Upper lobe of left lung (tissue), 6 donors: ENCODE measurements at regions not wholly inside any gene's neighbourhood (a gene's known extent, or its start where the extent isn't known, plus 50 kb on each side); places are given as distances from the start of the nearest gene placed in this dataset.
"Not testable (repeated sequence)": the region's sequence is repeated elsewhere in the genome, so short reads cannot be mapped to it uniquely, and the experiment has no call there.

Experiments
- ATAC-seq, 2 donors: fragments of 200-7000 bp; cut with Tn5 transposase; one replicate each; pipeline ENCODE4 v1.9.1; 2022; ENCODE audit warnings: mild to moderate bottlenecking in 2 of 2, moderate library complexity in 2 of 2; ENCODE audit not compliant: low FRiP score in 2 of 2
- DNase-seq, 2 donors: peaks; one replicate each; pipeline ENCODE4 v3.0.0-alpha.2; 2019 to 2020
- H3K27ac ChIP-seq, 4 donors: fragments of 200-600 bp; sonication (generic); one replicate each; pipeline ENCODE4 v1.5.1; 2016 to 2019
- H3K27me3 ChIP-seq, 4 donors: fragments of 200-600 bp; sonication (generic); one replicate each; pipeline ENCODE4 v1.5.1; 2017 to 2019
- H3K36me3 ChIP-seq, 4 donors: fragments of 200-600 bp; sonication (generic); one replicate each; pipeline ENCODE4 v1.5.1; 2016 to 2019
- H3K4me1 ChIP-seq, 4 donors: fragments of 200-600 bp; sonication (generic); one replicate each; pipeline ENCODE4 v1.5.1; 2018 to 2019
- H3K4me3 ChIP-seq, 4 donors: fragments of 200-600 bp; sonication (generic); one replicate each; pipeline ENCODE4 v1.5.1; 2017 to 2019; ENCODE audit warnings: mild to moderate bottlenecking in 2 of 4, moderate library complexity in 1 of 4
- H3K9me3 ChIP-seq, 4 donors: fragments of 200-600 bp; sonication (generic); one replicate each; pipeline ENCODE4 v1.5.1; 2018 to 2019
- CTCF ChIP-seq, 6 experiments: fragments of 450-650 bp in 4 of 6; fragments of 200-600 bp in 2 of 6; sonication (generic) in 2 of 6; IDR thresholded peaks; one replicate each; pipeline ENCODE4 v1.5.1; 2016 to 2019; ENCODE audit warnings: antibody characterized with exemption in 6 of 6
- EP300 ChIP-seq, 4 donors: sonication (generic); formaldehyde crosslinking; IDR thresholded peaks; one replicate each; pipeline ENCODE4 v1.5.1; 2017; ENCODE audit warnings: antibody characterized with exemption in 4 of 4, control low read depth in 2 of 4
- POLR2A ChIP-seq, 4 donors: fragments of 450-650 bp; IDR thresholded peaks; one replicate each; pipeline ENCODE4 v1.5.1; 2016 to 2017; ENCODE audit warnings: antibody characterized with exemption in 4 of 4, mild to moderate bottlenecking in 2 of 4
- POLR2AphosphoS5 ChIP-seq, 2 donors: sonication (generic); formaldehyde crosslinking; IDR thresholded peaks; one replicate each; pipeline ENCODE4 v1.5.1; 2017; ENCODE audit warnings: antibody characterized with exemption in 2 of 2
- WGBS, 2 donors: methylation state at CpG; one replicate each; pipeline ENCODE4 v1.1.5; 2017 to 2018; 5-methylcytosine and 5-hydroxymethylcytosine counted together
- donor health status: DM: no; HTN: no; CAD: no; lungs with moderate emphysema.
- donor health status: DM: no; HTN: yes; CAD: no; lungs with severe emphysema.

- WGBS, 2 donors: 94% methylated on average over 17 of the region's 17 CpGs
- H3K4me3 ChIP-seq, H3K27me3 ChIP-seq, ATAC-seq, H3K9me3 ChIP-seq, H3K4me1 ChIP-seq, H3K27ac ChIP-seq, H3K36me3 ChIP-seq: not testable (repeated sequence)
- DNase-seq: peak in 1 of 2 donors; percentile 25
These were observed 79.5 kb upstream of the ABCD2 start for GRCh38 chr12:39699079-39699478.

GRCh38 chr12:39697108-39697507 lies 77.5 kb upstream of the ABCD2 start:
- WGBS, 2 donors: 59 to 73% methylated on average over 4 of the region's 4 CpGs
- DNase-seq: no peak
- no peak for ATAC-seq
- Histone ChIP-seq H3K36me3 (no peaks in the 10 kb centered on the region), H3K27me3 (no peaks in the 10 kb centered on the region), H3K9me3 (peaks cover 0 to 6% (median 0%) of the 10 kb centered on the region in 4 donors), H3K4me3 (no peak overlapping the region), H3K4me1 (no peaks in the 10 kb centered on the region), H3K27ac (no peak overlapping the region)
- TF ChIP-seq POLR2AphosphoS5 (IDR thresholded peaks at IDR 0.05): no peak
- no peak for TF ChIP-seq EP300 (IDR thresholded peaks at IDR 0.05)
- TF ChIP-seq POLR2A (IDR thresholded peaks at IDR 0.05): no peak
- no peak for TF ChIP-seq CTCF (IDR thresholded peaks at IDR 0.05)

- no peak for ATAC-seq
- Histone ChIP-seq H3K27me3 (no peaks in the 10 kb centered on the region), H3K4me3 (no peak overlapping the region), H3K4me1 (no peaks in the 10 kb centered on the region), H3K27ac (no peak overlapping the region), H3K36me3 (no peaks in the 10 kb centered on the region), H3K9me3 (no peaks in the 10 kb centered on the region)
- DNase-seq: no peak
- peak in 1 of 6 experiments; percentile 15 for TF ChIP-seq CTCF (IDR thresholded peaks at IDR 0.05)
- no peak for TF ChIP-seq POLR2A (IDR thresholded peaks at IDR 0.05)
- WGBS, 2 donors: 63 to 74% methylated on average over 1 of the region's 1 CpG
These were observed 72.8 kb upstream of the ABCD2 start for GRCh38 chr12:39692258-39692853.

- H3K4me1 ChIP-seq: no peaks in the 10 kb centered on the region
- H3K36me3 ChIP-seq: no peaks in the 10 kb centered on the region
- TF ChIP-seq POLR2AphosphoS5 (IDR thresholded peaks at IDR 0.05) (no peak), EP300 (IDR thresholded peaks at IDR 0.05) (no peak), POLR2A (IDR thresholded peaks at IDR 0.05) (no peak)
- H3K27me3 ChIP-seq: no peaks in the 10 kb centered on the region
- no peak overlapping the region for H3K27ac ChIP-seq
- H3K9me3 ChIP-seq: no peaks in the 10 kb centered on the region
- no peak for DNase-seq
- no peak overlapping the region for H3K4me3 ChIP-seq
- ATAC-seq: no peak
- 95 to 100% methylated on average over 1 of the region's 1 CpG for WGBS, 2 donors
These were observed 66.5 kb upstream of the ABCD2 start for GRCh38 chr12:39685854-39686657.

GRCh38 chr12:39682689-39683477 lies 63.3 kb upstream of the ABCD2 start:
- H3K4me1 ChIP-seq: no peaks in the 10 kb centered on the region
- TF ChIP-seq POLR2A (IDR thresholded peaks at IDR 0.05) (no peak), POLR2AphosphoS5 (IDR thresholded peaks at IDR 0.05) (no peak), EP300 (IDR thresholded peaks at IDR 0.05) (no peak), CTCF (IDR thresholded peaks at IDR 0.05) (no peak)
- ATAC-seq (no peak), DNase-seq (no peak)
- no peak overlapping the region for H3K4me3 ChIP-seq
- H3K36me3 ChIP-seq: no peaks in the 10 kb centered on the region
- H3K9me3 ChIP-seq: no peaks in the 10 kb centered on the region
- H3K27me3 ChIP-seq: no peaks in the 10 kb centered on the region
- WGBS, 2 donors: 55 to 63% methylated on average over 4 of the region's 4 CpGs
- no peak overlapping the region for H3K27ac ChIP-seq
